K562 (cell line): ENCODE measurements at regions not wholly inside any gene's neighbourhood (a gene's known extent, or its start where the extent isn't known, plus 50 kb on each side); places are given as distances from the start of the nearest gene placed in this dataset.
A peak's percentile ranks its signal among the peaks of the same experiment; 100 is the strongest.

ENCODE experiments used
- ATAC-seq: fragments of 200-7000 bp; cut with Tn5 transposase; 3 replicates; pipeline ENCODE4 v1.9.1; 2020; ENCODE audit warnings: moderate library complexity
- BruUV-seq: library from RNA; stranded (reverse); fragments of 400-500 nt; replicated peaks from 2 replicates; lab custom pipeline; 2021; lab: Mats Ljungman, UMichigan
- CTCF ChIA-PET: fragments of 300-600 bp; formaldehyde crosslinking; extraction: SDS; loops from one replicate; lab custom pipeline; 2021; ENCODE audit warnings: low intra/inter-chr PET ratio; lab: Yijun Ruan, JAX
- POLR2A ChIA-PET: fragments of 300-600, 350-650 bp; sonication (Branson Sonifier 250); formaldehyde crosslinking; extraction: SDS; loops from one replicate; lab custom pipeline; 2021; ENCODE audit warnings: antibody characterized with exemption, inconsistent platforms; lab: Yijun Ruan, JAX
- DNase-seq, 4 experiments: peaks; one replicate each; pipeline versions ENCODE4 v3.0.0 to v3.0.0-alpha.2; 2011 to 2018; ENCODE audit warnings: low spot score in 3 of 4, mixed read lengths in 3 of 4; ENCODE audit errors: extremely low read depth in 1 of 4
- FAIRE-seq: peaks from 2 replicates; lab custom pipeline; 2011; peaks lifted over from hg19 to GRCh38; lab: Jason Lieb, UNC
- H2AFZ ChIP-seq: 2 replicates; pipeline ENCODE4 v1.6.0; 2011; ENCODE audit warnings: low read depth, low read length, control low read depth, inconsistent platforms
- H3K27ac ChIP-seq: fragments of 200-600 bp; 3 replicates; pipeline ENCODE4 v1.8.0; 2011; ENCODE audit warnings: low read depth, mild to moderate bottlenecking, control low read depth, inconsistent platforms, low read length, moderate library complexity, mixed read lengths; ENCODE audit errors: extremely low read depth
- H3K27me3 ChIP-seq, 2 experiments: fragments of 300-600 bp in 1 of 2; 2 replicates in 1 of 2; 3 replicates in 1 of 2; pipeline versions ENCODE4 v1.6.0 to v1.8.0; 2011; ENCODE audit warnings: inconsistent platforms in 2 of 2, low read length in 2 of 2, mild to moderate bottlenecking in 1 of 2, mixed read lengths in 1 of 2, moderate library complexity in 1 of 2; ENCODE audit not compliant: control insufficient read depth in 2 of 2, insufficient read depth in 2 of 2
- H3K36me3 ChIP-seq: fragments of 300-600 bp; 3 replicates; pipeline ENCODE4 v1.8.0; 2011; ENCODE audit warnings: mild to moderate bottlenecking, low read length, inconsistent platforms; ENCODE audit not compliant: control insufficient read depth, insufficient read depth
- H3K4me1 ChIP-seq, 2 experiments: fragments of 200-600 bp in 1 of 2; replicated peaks in 1 of 2; 2 replicates in 1 of 2; 3 replicates in 1 of 2; pipeline versions ENCODE4 v1.5.1 to v1.8.0; 2011; ENCODE audit warnings: inconsistent platforms in 2 of 2, low read length in 2 of 2, mild to moderate bottlenecking in 1 of 2, mixed read lengths in 1 of 2, moderate library complexity in 1 of 2; ENCODE audit not compliant: control insufficient read depth in 2 of 2, insufficient read depth in 2 of 2
- H3K4me2 ChIP-seq: 2 replicates; pipeline ENCODE4 v1.6.1; 2011; ENCODE audit warnings: low read length, control low read depth, inconsistent platforms, mixed read lengths; ENCODE audit not compliant: insufficient read depth
- H3K4me3 ChIP-seq: fragments of 200-600 bp; sonication (generic), shearing (Covaris generic); 2 replicates; pipeline ENCODE4 v1.5.1; 2016; ENCODE audit warnings: control low read depth, inconsistent platforms
- H3K79me2 ChIP-seq: fragments of 200-600 bp; 3 replicates; pipeline ENCODE4 v1.8.0; 2011; ENCODE audit warnings: low read length, inconsistent platforms; ENCODE audit not compliant: control insufficient read depth, insufficient read depth
- H3K9ac ChIP-seq, 2 experiments: 2 replicates each; pipeline versions ENCODE4 v1.6.0 to v1.6.1; 2011; ENCODE audit warnings: low read depth in 2 of 2, low read length in 2 of 2, control low read depth in 1 of 2, inconsistent platforms in 1 of 2, mild to moderate bottlenecking in 1 of 2, mixed read lengths in 1 of 2; ENCODE audit not compliant: insufficient read depth in 1 of 2
- H3K9me1 ChIP-seq: one replicate; pipeline ENCODE4 v1.6.0; 2011; ENCODE audit warnings: inconsistent platforms, mild to moderate bottlenecking, low read length, moderate library complexity; ENCODE audit not compliant: control insufficient read depth, insufficient read depth
- H3K9me3 ChIP-seq: replicated peaks from 2 replicates; pipeline ENCODE4 v1.5.1; 2011; ENCODE audit warnings: low read depth, low read length, inconsistent platforms; ENCODE audit not compliant: control insufficient read depth, insufficient read depth
- H4K20me1 ChIP-seq: replicated peaks from 2 replicates; pipeline ENCODE4 v1.6.1; 2011; ENCODE audit warnings: low read length, inconsistent platforms, mixed read lengths; ENCODE audit not compliant: control insufficient read depth, insufficient read depth
- FOSL1 ChIP-seq: fragments of 200-800 bp; sonication (Bioruptor generic); conservative IDR thresholded peaks from 2 replicates; pipeline ENCODE4 v1.6.1; 2016; ENCODE audit warnings: missing genetic modification characterization, missing compliant biosample characterization
- GATA2 ChIP-seq: sonication (generic); formaldehyde crosslinking; IDR thresholded peaks from 2 replicates; pipeline ENCODE4 v1.4.0; 2020; ENCODE audit warnings: mild to moderate bottlenecking, missing genetic modification reagents
- KDM1A ChIP-seq, 2 experiments: fragments of 450-650 bp; IDR thresholded peaks; 2 replicates each; pipeline ENCODE4 v1.6.1; 2016; ENCODE audit warnings: mild to moderate bottlenecking in 2 of 2
- MEIS2 ChIP-seq: fragments of 450-650 bp; IDR thresholded peaks from 2 replicates; pipeline ENCODE4 v1.6.1; 2014; ENCODE audit warnings: mild to moderate bottlenecking; ENCODE audit not compliant: partially characterized antibody
- NONO ChIP-seq, 2 experiments: fragments of 200-400 bp in 1 of 2; fragments of 450-650 bp in 1 of 2; formaldehyde crosslinking in 1 of 2; IDR thresholded peaks; 2 replicates each; pipeline ENCODE4 v1.6.1; 2017; ENCODE audit warnings: low read depth in 2 of 2, mild to moderate bottlenecking in 2 of 2, moderate library complexity in 2 of 2, low read length in 1 of 2
- WGBS: fragments of 100-300 bp; shearing (Covaris generic); methylation state at CpG from one replicate; pipeline ENCODE4 v1.1.6; 2016; ENCODE audit warnings: low coverage, mixed read lengths; ENCODE audit not compliant: insufficient coverage; ENCODE audit errors: missing lambda C conversion rate; 5-methylcytosine and 5-hydroxymethylcytosine counted together
- in situ Hi-C: fragments of 300-500 bp; cut with MboI; formaldehyde crosslinking; loops from 4 replicates; pipeline ENCODE4 v1.15.0; 2018; ENCODE audit warnings: inconsistent platforms, mixed read lengths
- intact Hi-C: fragments of 100-400 bp; cut with micrococcal nuclease; formaldehyde crosslinking; loops from 2 replicates; pipeline ENCODE4 v1.14.2; 2022

DNA sequence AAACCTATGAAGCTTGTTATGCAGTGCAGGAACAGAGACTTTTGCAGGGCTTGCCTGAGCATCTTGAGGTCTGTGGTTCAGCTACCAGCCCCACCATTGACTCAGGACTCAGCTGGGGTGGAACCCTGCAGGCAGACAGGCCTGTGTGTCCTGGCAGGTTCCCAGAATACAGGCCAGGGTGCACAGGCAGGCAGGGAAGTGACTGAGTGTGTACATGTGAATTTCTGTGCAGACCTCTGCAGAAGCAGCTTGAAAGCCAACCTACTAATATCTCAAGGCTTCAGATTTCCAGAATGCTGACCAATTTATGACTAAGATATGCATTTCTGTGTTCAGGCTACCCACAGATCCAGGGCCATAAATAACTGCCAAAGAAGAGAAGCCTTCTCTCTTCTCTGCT lies 254.4 kb downstream of the DLEU7 start:
- no peak overlapping the region for H3K4me2 ChIP-seq
- ATAC-seq = no peak
- H3K27me3 ChIP-seq = no peaks in the 10 kb centered on the region
- in situ Hi-C loops = no loop called here
- no peaks in the 10 kb centered on the region for H3K9me3 ChIP-seq
- no peak for DNase-seq
- H3K79me2 ChIP-seq = no peaks in the 10 kb centered on the region
- H3K4me1 ChIP-seq = peaks cover 0 to 2% of the 10 kb centered on the region in 2 experiments; a peak in 1 of 5 replicates
- no peaks in the 10 kb centered on the region for H4K20me1 ChIP-seq
- H3K9me1 ChIP-seq = no peaks in the 10 kb centered on the region
- no peak overlapping the region for H3K4me3 ChIP-seq
- H3K36me3 ChIP-seq = no peaks in the 10 kb centered on the region
- CTCF ChIA-PET = no interaction called here
- H3K27ac ChIP-seq = no peak overlapping the region
- POLR2A ChIA-PET = no interaction called here
- no peak for FAIRE-seq
- no TSS peak for BruUV-seq
- no peak overlapping the region for H3K9ac ChIP-seq
- H2AFZ ChIP-seq = no peak overlapping the region
- intact Hi-C loops = no loop called here
- TF ChIP-seq MEIS2 (peak; percentile 34), GATA2 (CRISPR knock-in tag) (no peak), FOSL1 (tag) (0 out of 2 replicates have a peak, but pooled peaks have one; percentile 36)
- TF ChIP-seq, all 486 proteins: peak for 2

DNA sequence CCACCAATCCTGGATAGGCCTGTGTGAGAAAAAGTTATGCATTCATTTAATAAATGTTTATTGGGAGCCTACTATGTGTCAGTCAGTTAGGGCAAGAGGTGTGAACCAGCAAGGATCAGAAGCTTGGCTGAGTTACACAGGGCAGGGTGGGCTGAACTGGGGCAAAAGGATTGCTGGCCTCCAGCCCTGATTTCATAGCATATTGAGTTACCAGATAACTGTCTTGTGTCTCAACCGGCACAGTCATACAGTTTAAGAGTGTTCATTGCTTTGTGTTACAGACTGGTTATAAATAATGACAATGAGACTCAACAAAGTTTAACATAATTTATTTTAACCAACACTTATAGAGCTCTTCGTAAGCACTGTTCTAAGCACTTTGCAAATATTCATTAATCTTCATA lies 253.8 kb downstream of the DLEU7 start:
- Histone ChIP-seq H3K4me1 (peaks cover 0 to 2% of the 10 kb centered on the region in 2 experiments; a peak in 1 of 5 replicates), H3K9me1 (no peaks in the 10 kb centered on the region), H3K27me3 (no peaks in the 10 kb centered on the region), H3K9ac (no peak overlapping the region), H4K20me1 (no peaks in the 10 kb centered on the region), H3K27ac (no peak overlapping the region), H3K36me3 (no peaks in the 10 kb centered on the region), H3K4me2 (no peak overlapping the region), H3K9me3 (no peaks in the 10 kb centered on the region), H2AFZ (no peak overlapping the region), H3K79me2 (no peaks in the 10 kb centered on the region), H3K4me3 (no peak overlapping the region)
- no peak for FAIRE-seq
- ATAC-seq = 0 out of 3 replicates have a peak, but pooled peaks have one; percentile 33
- ChIA-PET CTCF (no interaction called here), POLR2A (no interaction called here)
- WGBS = 19% methylated on average over 2 of the region's 2 CpGs
- in situ Hi-C loops (no loop called here), intact Hi-C loops (no loop called here)
- BruUV-seq = no TSS peak
- 0 out of 2 replicates have a peak, but pooled peaks have one; percentile 43 for TF ChIP-seq FOSL1 (tag)
- no peak for TF ChIP-seq NONO (IDR thresholded peaks at IDR 0.05; ENCODE audit: low read depth in 2 of 2, low read length in 1 of 2)
- TF ChIP-seq KDM1A (IDR thresholded peaks at IDR 0.05) = peak in 1 of 2 experiments; percentile 6; a peak in 1 of 4 replicates
- DNase-seq = no peak
